ENCODE measurements at regions not wholly inside any gene's neighbourhood (a gene's known extent, or its start where the extent isn't known, plus 50 kb on each side); places are given as distances from the start of the nearest gene placed in this dataset.
"Not testable (repeated sequence)": the region's sequence is repeated elsewhere in the genome, so short reads cannot be mapped to it uniquely, and the experiment has no call there.

DNA sequence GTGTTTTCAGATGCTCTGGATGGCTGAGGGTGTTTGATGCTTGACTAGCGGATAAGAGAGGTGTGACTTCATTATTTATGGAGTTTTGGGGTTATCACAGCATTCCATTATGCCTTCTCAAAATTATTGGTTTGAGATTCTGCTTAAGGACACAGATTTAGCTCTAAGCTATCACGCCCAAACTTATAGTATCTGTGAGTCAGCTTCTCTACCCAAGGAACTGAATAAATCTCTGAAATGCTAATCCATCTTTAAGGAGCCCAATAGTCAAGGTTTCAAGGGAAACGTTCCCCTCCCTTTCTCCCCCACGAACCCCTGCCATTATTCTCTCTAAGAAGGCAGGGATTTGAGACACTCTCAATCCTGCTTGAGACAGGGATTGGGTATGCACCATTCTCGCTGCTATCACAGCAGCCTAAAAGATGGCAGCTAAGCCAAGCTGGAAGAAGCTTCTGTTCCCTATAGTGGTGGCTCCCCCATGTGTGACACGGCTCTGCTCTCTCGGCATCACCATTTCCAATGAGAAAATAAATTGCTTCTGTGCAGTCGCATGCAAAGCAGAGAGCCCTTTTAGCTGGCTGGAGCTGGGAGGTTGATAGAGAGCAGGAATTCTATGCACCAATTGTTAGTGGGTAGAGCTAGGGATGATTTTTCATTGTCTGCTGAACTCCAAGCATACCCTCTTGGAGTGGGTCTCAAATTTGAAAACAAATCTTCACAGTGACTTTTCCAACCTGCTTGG lies 151.1 kb downstream of the IL20RB start:
- ATAC-seq, result no peak
- intact Hi-C loops (cut with DNase I), result loop anchor here in 1 of 2 donors (5.0 to 10.0 kb wide), 3 partner anchors 863 to 1006 kb away; partner anchors contain the start of gene DZIP1L

DNA sequence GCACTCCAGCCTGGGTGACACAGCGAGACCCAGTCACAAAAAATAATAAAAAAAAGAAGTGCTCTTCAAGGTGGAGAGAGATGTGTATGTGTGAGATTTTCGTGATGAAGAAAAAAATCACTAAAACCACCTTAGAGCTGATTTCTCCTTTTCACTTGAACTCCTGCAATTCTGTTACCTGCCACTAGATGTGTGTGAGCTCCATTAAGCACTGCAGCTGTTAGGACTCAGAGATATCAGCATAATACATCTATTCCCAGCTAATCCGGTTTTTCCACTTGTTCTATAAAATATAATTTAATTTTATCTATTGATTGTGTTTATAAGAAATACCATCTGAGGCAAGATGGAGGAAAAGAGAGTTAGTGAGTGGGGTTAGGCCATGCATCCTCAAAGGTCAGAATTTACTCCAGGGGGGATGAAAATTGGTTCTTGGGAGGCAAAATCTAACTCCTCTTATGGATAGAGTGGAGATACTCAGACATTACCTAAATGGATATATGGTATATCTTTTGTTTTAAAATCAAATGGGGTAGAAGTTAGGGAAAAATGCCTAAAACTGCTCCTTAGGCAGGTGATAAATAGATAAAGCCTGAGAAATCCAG lies 152.7 kb downstream of the IL20RB start:
- DNase-seq (no peak), ATAC-seq (no peak)
- intact Hi-C loops (cut with DNase I), result no loop called here

More for the DNA sequence above, 151.1 kb downstream of the IL20RB start:
- no peak for DNase-seq

DNA sequence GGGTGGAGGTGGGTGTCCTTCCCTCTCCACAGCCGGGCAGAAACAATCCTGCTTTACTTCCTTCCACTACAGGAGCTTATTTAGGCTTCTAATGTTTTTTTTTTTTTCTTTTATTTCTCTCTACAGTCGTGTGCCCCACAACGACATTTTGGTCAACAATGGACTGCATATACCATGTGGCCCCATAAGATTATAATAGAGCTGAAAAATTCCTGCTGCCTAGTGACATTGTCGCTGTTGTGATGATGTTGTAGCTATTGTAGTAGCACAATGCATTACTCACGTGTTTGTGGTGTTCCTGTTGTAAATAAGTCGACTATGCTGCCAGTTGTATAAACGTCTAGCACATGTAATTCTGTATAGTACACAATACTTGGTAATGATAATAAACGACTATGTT lies 153.7 kb downstream of the IL20RB start:
- intact Hi-C loops (cut with DNase I), result no loop called here
- DNase-seq, result no peak
- no peak for ATAC-seq

DNA sequence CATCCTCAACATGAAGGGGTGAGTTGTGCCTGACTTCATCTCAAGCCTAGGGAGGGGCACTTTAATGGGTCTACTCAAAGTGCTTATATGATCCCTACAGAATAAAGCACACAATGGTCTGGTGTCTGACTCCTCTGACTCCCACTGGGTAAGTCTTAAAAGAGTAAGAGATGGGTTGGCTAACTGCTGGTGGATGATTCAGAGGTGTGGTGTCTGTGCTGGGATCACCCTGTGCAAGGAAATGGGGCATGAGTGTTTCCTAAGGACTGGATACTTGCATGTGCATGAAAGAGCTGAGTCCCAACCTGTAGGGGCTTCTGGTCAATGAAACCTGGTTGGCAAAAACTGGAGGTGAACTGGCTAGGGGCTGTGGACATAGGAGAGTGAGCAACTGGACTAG lies 158.8 kb downstream of the IL20RB start:
- DNase-seq (no peak), ATAC-seq (no peak)
- intact Hi-C loops (cut with DNase I), result no loop called here

DNA sequence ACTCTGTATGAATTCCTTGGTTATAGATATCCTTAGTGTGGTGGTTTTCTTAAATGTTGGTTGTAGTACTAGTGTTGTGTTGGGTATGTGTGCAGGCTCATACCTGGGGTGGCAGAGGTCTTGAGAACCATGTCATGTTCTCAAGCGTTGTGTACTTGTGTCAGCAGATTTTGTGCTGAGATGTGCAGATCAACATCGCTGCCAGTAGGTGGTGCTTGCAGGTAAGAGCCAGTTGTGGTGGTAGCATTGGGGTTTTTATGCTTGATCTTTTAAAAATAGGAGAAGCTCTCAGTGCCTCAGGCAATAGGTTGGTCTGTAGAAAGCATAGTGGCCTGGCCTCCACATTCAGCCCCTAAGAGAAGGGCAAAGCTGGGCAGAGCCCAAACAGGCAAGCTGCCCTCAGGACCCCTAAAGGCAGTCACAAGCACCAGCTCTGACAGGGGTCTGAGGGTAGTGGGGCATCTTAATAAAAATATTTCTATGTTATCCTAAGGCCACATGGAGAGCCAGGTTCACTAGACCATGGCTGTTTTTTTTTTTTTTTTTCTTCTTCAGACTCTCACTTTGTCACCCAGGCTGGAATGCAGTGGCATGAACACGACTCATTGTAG lies 164.0 kb downstream of the IL20RB start:
- ATAC-seq, result no peak
- DNase-seq, result no peak
- intact Hi-C loops (cut with DNase I), result no loop called here

DNA sequence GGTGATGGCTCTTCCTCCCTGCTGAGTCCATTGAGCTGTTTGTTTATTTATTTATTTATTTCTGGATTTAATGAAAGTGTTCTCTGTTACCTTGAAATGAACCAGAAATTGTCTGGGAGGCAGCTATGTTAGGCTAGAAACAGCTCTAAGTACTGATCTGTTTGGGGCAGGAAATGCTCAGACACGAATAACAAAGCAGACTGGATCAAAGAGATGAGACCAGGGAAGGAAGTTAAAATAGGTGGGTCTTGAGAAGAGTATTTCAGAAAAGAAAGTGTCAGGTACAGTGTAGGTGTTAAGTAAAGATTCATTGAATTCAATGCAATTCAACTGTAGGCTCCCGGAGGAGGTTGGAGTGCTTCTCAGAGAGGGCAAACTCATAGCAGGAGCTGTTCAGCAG lies 173.3 kb downstream of the IL20RB start:
- no peak for ATAC-seq
- intact Hi-C loops (cut with DNase I), result no loop called here
- no peak for DNase-seq

DNA sequence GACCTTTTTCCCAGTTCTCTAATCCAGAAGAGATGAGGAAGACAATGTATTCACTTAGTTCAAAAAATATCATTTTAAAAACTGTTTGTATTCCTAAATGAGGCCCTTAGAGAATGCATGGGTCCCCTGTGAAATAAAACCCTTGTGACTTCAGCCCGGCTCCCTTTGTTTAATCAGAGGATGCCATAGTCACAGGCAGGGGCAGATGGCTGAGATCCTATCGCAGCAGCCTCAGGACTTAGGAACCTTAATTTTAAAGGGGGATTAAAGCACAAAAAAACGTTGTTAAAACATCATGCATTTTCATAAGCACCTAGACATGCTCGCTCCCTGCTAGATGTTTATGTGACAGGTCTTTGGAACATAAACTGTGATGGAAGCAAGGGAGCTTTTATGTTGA lies 176.6 kb downstream of the IL20RB start:
- ATAC-seq (no peak), DNase-seq (no peak)
- intact Hi-C loops (cut with DNase I), result no loop called here

DNA sequence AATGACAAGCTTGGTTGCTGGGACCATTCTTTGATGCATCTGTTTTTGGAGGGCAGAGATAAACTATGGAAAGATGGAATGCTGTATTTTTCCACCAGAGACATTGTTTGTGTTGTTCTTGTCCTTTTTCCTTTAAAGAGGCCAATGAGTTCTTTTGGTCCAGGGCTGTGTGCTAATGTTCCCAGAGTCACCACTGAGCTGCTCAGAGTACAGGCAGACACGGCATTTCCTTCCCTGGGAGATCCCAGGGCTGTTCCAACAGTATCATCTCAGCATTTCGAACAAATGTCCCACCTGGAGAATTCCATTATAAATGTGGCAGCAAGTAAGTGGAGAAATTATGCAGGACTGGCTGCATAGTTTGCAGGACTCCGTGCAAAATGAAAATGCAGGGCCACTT lies 190.6 kb downstream of the IL20RB start:
- DNase-seq (no peak), ATAC-seq (no peak)
- intact Hi-C loops (cut with DNase I), result no loop called here

DNA sequence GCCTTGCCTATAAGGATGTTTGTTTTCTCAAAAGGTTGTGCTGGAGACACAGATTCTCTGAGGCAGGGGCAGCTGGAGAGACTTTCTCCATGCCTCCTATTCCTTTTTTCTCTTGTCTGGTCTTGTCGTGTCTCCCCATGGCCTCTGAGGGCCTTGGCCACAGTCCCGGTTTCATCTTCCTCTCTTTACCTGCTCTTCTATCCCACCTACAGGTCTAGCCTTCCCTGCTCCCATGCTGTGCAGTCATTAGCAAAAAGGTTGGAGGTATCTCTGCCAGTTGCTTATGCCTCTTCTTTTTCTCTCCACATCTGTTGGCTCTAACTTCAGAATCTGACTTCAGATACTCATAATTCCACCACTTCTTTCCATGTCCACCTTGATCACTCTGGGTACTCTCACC lies 191.1 kb downstream of the IL20RB start:
- intact Hi-C loops (cut with DNase I), result no loop called here
- ATAC-seq (no peak), DNase-seq (no peak)

DNA sequence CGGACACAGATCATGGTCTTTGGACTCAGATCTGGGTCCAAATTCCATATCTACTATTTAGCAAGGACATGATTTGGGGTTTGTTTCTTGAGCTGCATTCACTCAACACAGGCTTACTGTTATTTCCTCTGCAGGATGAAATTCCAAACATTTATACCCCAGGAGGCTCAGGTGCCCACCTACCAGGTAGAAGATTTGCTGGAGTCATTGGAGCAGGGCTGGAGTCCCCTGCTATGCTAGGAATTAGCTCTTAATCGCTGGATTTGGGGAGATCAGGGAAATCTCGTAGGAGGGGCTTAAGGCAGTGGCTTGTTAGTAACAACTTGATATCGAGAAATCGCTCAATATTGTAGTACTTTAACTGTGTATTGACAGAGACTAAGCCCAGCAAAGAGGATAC lies 193.0 kb downstream of the IL20RB start:
- DNase-seq (no peak), ATAC-seq (no peak)
- intact Hi-C loops (cut with DNase I), result no loop called here

DNA sequence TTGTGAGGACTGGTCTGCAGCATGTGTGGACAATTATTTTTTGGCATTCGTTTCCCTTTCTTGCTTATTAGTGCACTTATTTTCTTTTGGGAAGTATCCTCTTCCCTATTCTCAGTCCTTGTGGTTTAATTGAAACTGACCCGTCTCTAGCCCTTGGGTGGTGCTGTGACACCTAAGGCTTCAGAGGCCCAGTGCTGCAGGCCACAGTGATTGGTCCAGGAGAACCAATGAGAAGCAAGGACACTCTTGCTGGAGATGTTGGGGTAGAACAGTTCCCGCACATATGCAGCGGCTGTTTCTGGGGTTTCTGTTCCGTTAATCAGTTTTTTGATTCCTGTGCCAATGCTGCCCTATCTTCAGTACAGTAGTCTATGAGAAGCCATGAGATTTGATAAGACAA lies 195.3 kb downstream of the IL20RB start:
- ATAC-seq; intact Hi-C loops (cut with DNase I); DNase-seq: not testable (repeated sequence)

DNA sequence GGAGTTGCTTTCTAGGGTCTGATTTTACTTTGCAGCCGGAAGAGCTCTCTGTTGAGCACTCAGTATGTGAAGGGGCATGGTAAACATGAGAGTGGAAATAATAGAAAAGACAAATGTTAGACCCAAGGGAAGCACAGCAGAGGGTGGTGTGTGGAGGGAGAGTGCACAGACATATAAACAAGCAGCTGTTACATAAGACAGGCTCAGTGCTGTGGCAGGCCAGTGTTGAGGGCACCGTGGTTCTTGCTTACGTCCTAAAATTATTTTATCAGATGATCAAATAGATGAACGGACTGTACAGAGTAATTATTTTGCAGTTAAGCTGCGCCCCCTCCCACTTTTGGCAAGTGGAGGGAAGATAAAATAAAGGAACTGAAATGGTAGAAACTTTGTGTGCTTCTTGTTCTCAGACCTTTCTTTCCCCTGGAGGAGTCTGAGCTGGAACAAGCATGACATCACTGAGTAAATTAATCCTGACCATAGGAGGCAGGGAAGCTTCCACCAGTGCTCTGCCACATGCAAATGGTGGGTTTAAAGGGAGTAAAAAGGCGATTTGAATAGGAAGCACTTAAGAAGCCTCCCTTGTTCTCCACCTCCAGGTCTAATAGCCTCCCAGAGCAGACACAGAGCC lies 205.6 kb downstream of the IL20RB start:
- ATAC-seq, result peak; percentile 73 to 82
- intact Hi-C loops (cut with DNase I), result no loop called here
- DNase-seq, result no peak

DNA sequence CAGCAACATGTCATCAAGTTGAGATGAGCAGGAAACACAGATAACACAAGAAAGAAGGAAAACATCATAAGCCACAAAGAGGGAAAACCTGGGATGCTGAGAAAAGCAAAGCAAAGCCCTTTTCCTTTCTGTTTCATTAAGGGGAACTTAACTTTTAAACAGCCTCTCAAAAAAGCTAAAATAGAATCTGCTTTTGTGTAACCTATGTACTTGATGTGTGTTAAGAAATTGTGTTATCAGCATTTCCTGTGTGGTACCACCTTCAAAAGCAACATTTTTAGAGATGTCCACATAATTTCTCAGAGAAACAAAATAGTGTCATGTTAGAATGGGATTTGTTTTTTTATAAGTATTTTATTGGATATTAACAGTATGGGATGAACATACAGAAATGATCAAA lies 206.2 kb downstream of the IL20RB start:
- ATAC-seq, result no peak
- no peak for DNase-seq

DNA sequence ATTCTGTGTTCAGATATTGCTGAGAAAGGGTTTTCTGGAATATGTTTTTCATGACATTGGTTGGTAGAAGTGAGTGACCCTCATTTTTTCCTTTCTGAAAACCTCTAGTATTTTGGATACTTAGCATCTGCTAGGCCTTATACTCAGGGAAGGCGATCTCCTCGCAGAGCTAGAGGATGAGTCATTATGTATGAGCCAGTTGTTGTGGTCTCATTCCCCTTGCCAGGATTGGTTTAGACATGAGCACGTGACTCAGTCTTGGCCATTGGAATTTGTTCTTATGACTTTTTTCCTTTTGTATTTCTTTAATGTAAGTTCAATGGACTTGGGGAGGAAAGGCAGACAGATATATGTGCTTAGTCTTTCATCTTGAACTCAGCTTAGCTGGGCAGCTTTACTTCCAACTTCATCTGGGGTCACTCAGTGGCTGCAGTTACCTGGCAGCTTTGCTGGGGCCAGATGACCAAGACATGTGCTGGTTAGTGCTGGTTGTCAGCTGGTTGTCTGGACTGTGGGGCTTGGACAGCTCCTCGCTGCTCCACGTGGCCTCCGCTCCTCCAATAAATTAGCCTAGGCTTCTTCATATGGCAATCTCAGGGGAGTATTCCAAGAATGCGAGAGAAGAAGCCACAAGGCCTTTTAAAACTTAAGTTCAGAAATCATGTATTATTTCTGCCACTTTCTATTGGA lies 207.5 kb downstream of the IL20RB start:
- ATAC-seq, result peak in 1 of 2 donors; percentile 54
- intact Hi-C loops (cut with DNase I), result no loop called here
- DNase-seq, result no peak

More for the DNA sequence above, 206.2 kb downstream of the IL20RB start:
- intact Hi-C loops (cut with DNase I), result no loop called here

DNA sequence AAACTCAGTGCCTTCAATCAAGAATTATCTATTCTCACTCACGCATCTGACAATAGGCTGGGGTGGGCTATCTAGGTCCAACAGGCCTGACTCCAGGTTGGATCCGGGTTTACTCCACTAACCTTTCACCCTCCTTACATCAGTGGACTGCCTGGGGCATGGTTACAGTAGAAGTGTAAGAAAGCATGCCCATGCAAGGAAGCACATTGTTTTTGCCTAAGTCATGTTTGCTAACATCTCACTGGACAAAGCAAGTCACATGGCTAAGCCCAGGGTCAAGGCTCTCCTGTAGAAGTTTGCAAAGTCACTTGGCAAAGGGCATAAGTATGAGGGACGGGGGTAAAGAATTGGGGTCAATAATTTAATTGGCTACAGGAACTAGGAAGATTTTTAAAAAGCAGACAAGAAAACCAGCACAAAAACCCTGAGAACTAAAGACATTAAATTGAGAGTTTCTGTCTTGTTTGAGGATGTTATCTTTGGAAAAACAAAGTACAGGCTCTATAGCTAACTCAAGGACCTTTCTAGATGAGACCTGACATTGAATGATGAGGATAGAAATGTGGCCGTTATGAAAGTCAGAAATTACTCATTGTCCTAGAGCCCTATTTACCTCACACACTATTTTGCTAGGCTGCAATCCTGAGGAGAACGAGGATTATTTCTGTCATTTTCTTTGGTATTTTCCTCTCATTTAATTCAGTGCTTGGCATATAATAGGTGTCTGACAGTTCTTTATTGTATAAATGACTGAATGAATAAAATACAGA lies 214.2 kb downstream of the IL20RB start:
- no peak for DNase-seq
- no peak for ATAC-seq
- intact Hi-C loops (cut with DNase I), result no loop called here

DNA sequence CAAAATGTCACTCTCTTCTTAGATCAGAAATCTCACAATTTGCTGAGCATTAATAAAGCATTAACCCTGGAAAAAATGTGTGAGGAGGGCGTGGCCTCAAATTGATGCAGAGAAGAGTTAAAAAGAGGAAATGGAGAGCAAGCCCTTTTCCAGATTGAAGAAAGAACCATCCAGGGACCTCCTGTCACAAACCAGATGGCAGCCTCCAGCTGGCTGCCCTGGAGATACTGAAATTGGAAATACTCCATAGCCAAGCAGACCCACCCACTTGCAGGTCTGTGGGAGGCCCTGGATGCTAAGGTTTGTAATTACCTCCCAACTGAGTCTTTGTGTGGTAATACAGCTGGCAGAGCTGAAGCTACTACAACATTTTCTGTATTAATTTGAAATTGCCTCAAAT lies 214.9 kb downstream of the IL20RB start:
- intact Hi-C loops (cut with DNase I), result no loop called here
- no peak for DNase-seq
- ATAC-seq, result no peak

DNA sequence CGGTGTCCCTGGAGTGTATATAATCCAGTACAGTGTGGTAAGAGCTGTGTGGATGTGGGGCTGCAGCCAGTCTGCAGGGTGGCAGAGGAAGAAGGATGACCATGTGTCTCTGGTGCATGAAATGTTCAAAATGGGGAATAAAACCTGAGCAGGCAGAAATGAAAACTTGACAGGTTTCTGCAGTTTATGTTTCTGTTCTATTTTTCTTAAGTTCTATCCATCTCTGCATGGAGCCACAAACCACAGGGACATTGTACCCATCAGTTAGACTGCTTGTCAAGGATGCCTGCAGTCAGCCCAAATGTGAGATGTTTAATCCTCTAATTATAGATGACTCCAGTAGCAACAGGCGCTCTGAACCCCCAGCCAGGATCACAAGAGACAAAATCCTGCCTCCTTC lies 216.7 kb downstream of the IL20RB start:
- intact Hi-C loops (cut with DNase I), result no loop called here
- no peak for DNase-seq
- ATAC-seq, result no peak

DNA sequence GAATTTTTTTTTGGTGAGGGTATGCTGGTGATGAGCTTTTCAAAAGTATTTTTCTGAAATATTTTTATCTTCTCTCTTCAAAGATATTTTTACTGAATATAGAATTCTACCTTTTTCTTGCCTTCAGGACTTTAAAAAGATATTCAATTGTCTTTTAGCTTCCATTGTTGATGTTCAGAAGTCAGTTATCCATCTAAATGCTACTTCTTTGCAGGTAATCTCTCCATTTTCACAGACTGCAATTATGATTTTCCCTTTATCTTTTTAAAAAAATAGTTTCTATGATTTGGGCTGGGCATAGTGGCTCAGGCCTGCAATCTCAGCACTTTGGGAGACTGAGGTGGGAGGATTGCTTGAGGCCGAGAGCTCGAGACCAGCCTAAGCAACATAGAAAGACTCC lies 222.4 kb downstream of the IL20RB start:
- ATAC-seq, result no peak
- intact Hi-C loops (cut with DNase I), result no loop called here
- DNase-seq, result no peak

Data from left cardiac atrium (tissue), 4 donors.